KBM-7 (cell line): ENCODE measurements at regions not wholly inside any gene's neighbourhood (a gene's known extent, or its start where the extent isn't known, plus 50 kb on each side); places are given as distances from the start of the nearest gene placed in this dataset.

ENCODE experiments used
- DNase-seq: peaks from one replicate; pipeline ENCODE4 v3.0.0-alpha.2; 2015
- in situ Hi-C: fragments of 300-500 bp; cut with MboI; formaldehyde crosslinking; loops from 2 replicates; pipeline ENCODE4 v1.14.3; 2020; ENCODE audit warnings: low sequenced_read_pairs, low pct_unique_long_range_greater_than_20kb, mixed read lengths

GRCh38 chr2:76387294-76387693 is 676.6 kb upstream of the GCFC2 start:
- no peak for DNase-seq
- in situ Hi-C loops: no loop called here

- DNase-seq: no peak
- in situ Hi-C loops: no loop called here
Measured at GRCh38 chr2:76385943-76386342, 675.2 kb upstream of the GCFC2 start.

- in situ Hi-C loops: no loop called here
- DNase-seq: no peak
Measured at GRCh38 chr2:76381624-76382023, 670.9 kb upstream of the GCFC2 start.

- no peak for DNase-seq
- in situ Hi-C loops: no loop called here
Measured at GRCh38 chr2:76378140-76378539, 667.4 kb upstream of the GCFC2 start.

- no peak for DNase-seq
- in situ Hi-C loops: no loop called here
Measured at GRCh38 chr2:76341439-76341838, 630.7 kb upstream of the GCFC2 start.

- no peak for DNase-seq
- in situ Hi-C loops: no loop called here
Measured at GRCh38 chr2:76332871-76333270, 622.2 kb upstream of the GCFC2 start.

GRCh38 chr2:76330865-76331264 is 620.1 kb upstream of the GCFC2 start:
- in situ Hi-C loops: no loop called here
- DNase-seq: no peak

- in situ Hi-C loops: no loop called here
- no peak for DNase-seq
Measured at GRCh38 chr2:76326636-76327035, 615.9 kb upstream of the GCFC2 start.

- no peak for DNase-seq
- in situ Hi-C loops: no loop called here
Measured at GRCh38 chr2:76323381-76323780, 612.7 kb upstream of the GCFC2 start.

- DNase-seq: no peak
- in situ Hi-C loops: no loop called here
Measured at GRCh38 chr2:76320716-76321115, 610.0 kb upstream of the GCFC2 start.

- no peak for DNase-seq
Measured at GRCh38 chr2:76318848-76319360, 608.2 kb upstream of the GCFC2 start.

GRCh38 chr2:76316691-76317090 is 606.0 kb upstream of the GCFC2 start:
- no peak for DNase-seq

More at GRCh38 chr2:76318848-76319360, 608.2 kb upstream of the GCFC2 start:
- in situ Hi-C loops: no loop called here

GRCh38 chr2:76314271-76315020 is 603.7 kb upstream of the GCFC2 start:
- no peak for DNase-seq
- in situ Hi-C loops: no loop called here

More at GRCh38 chr2:76316691-76317090, 606.0 kb upstream of the GCFC2 start:
- in situ Hi-C loops: no loop called here

GRCh38 chr2:76312236-76312635 is 601.5 kb upstream of the GCFC2 start:
- in situ Hi-C loops: no loop called here
- DNase-seq: no peak

GRCh38 chr2:76311728-76312127 is 601.0 kb upstream of the GCFC2 start:
- DNase-seq: no peak
- in situ Hi-C loops: no loop called here

- in situ Hi-C loops: no loop called here
- DNase-seq: no peak
Measured at GRCh38 chr2:76310894-76311633, 600.3 kb upstream of the GCFC2 start.

- in situ Hi-C loops: no loop called here
- DNase-seq: no peak
Measured at GRCh38 chr2:76307495-76307894, 596.8 kb upstream of the GCFC2 start.

- in situ Hi-C loops: no loop called here
- DNase-seq: no peak
Measured at GRCh38 chr2:76298041-76298440, 587.3 kb upstream of the GCFC2 start.

- no peak for DNase-seq
- in situ Hi-C loops: no loop called here
Measured at GRCh38 chr2:76296438-76296837, 585.7 kb upstream of the GCFC2 start.

- in situ Hi-C loops: no loop called here
- no peak for DNase-seq
Measured at GRCh38 chr2:76295762-76296161, 585.0 kb upstream of the GCFC2 start.
